Subcutaneous abdominal adipose tissue (tissue), 5 donors: ENCODE measurements at regions not wholly inside any gene's neighbourhood (a gene's known extent, or its start where the extent isn't known, plus 50 kb on each side); places are given as distances from the start of the nearest gene placed in this dataset.

Experiments used
- H3K27ac ChIP-seq: one replicate; pipeline ENCODE4 v1.7.0; 2013; ENCODE audit warnings: low read depth, mild to moderate bottlenecking, inconsistent platforms, low read length, moderate library complexity
- H3K27me3 ChIP-seq, 5 donors: one replicate each; pipeline ENCODE4 v1.7.0; 2013; ENCODE audit warnings: low read length in 5 of 5, inconsistent platforms in 1 of 5; ENCODE audit not compliant: control insufficient read depth in 5 of 5, insufficient read depth in 4 of 5
- H3K36me3 ChIP-seq, 5 donors: one replicate each; pipeline ENCODE4 v1.7.0; 2013; ENCODE audit warnings: low read length in 5 of 5; ENCODE audit not compliant: control insufficient read depth in 5 of 5, insufficient read depth in 5 of 5
- H3K4me1 ChIP-seq, 5 donors: one replicate each; pipeline ENCODE4 v1.7.0; 2013; ENCODE audit warnings: low read length in 5 of 5, mild to moderate bottlenecking in 3 of 5, moderate library complexity in 1 of 5; ENCODE audit not compliant: control insufficient read depth in 5 of 5, insufficient read depth in 5 of 5
- H3K4me3 ChIP-seq, 5 donors: one replicate each; pipeline ENCODE4 v1.7.0; 2013; ENCODE audit warnings: low read length in 5 of 5, low read depth in 1 of 5
- H3K9ac ChIP-seq, 5 donors: one replicate each; pipeline ENCODE4 v1.7.0; 2013; ENCODE audit warnings: low read length in 5 of 5, mild to moderate bottlenecking in 4 of 5, moderate library complexity in 3 of 5
- H3K9me3 ChIP-seq, 5 donors: one replicate each; pipeline ENCODE4 v1.7.0; 2013; ENCODE audit warnings: low read length in 5 of 5; ENCODE audit not compliant: control insufficient read depth in 5 of 5
- donor health status: healthy.
- donor health status: healthy.
- donor health status: healthy.
- donor health status: healthy.
- donor health status: healthy.

- no peaks in the 10 kb centered on the region for H3K27me3 ChIP-seq
- H3K4me1 ChIP-seq: no peaks in the 10 kb centered on the region
- H3K27ac ChIP-seq: no peak overlapping the region
- no peak overlapping the region for H3K4me3 ChIP-seq
- H3K9ac ChIP-seq: no peak overlapping the region
- H3K36me3 ChIP-seq: no peaks in the 10 kb centered on the region
- no peaks in the 10 kb centered on the region for H3K9me3 ChIP-seq
These were observed 258.7 kb downstream of the IRX1 start for GRCh38 chr5:3854188-3854821.

DNA sequence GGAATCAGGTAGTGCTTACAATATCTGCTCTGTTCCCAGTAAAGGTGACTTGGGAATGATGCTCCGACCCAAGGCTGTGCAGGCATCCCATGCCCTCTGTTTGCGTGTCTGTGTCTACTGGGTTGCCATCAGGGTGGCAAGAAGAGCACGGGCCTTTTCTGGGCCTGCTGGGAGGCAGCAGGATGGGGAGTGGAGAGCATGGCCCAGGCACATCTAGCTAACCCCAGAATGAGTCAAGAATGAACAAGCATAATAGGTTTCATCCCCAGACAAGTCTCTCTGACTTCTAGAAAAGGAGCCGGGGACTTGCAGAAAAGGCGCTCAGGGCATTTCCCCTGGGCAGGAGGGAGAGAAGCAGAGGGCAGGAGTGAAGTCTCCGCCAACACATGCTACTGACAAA is 260.4 kb downstream of the IRX1 start:
- no peak overlapping the region for H3K4me3 ChIP-seq
- H3K27ac ChIP-seq: no peak overlapping the region
- H3K9ac ChIP-seq: no peak overlapping the region
- no peaks in the 10 kb centered on the region for H3K4me1 ChIP-seq
- H3K27me3 ChIP-seq: no peaks in the 10 kb centered on the region
- H3K9me3 ChIP-seq: no peaks in the 10 kb centered on the region
- no peaks in the 10 kb centered on the region for H3K36me3 ChIP-seq

GRCh38 chr5:3858524-3858923 is 262.9 kb downstream of the IRX1 start:
- Histone ChIP-seq H3K4me1 (no peaks in the 10 kb centered on the region), H3K36me3 (no peaks in the 10 kb centered on the region), H3K27ac (no peak overlapping the region), H3K9me3 (peaks cover 0 to 3% (median 0%) of the 10 kb centered on the region in 5 donors), H3K4me3 (no peak overlapping the region), H3K27me3 (no peaks in the 10 kb centered on the region), H3K9ac (no peak overlapping the region)

DNA sequence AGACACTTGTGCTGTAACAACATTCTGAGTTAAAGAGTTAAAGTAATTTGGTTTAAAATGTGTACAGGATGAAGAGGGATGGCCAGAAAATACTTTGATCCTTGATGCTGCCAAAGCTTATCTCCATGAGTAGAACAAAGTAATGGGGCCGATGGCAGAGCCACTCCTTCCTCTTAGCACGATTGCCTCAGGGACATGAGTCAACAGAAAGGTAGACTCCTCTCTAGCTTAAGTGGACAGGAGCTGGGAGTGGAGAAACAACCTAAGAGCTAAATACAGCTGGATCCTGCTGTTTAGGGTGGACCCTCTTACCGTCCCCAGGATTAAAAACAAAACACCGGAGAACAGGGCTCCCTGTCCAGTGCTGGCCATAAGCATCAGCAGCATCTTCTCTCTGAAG is 267.3 kb downstream of the IRX1 start:
- Histone ChIP-seq H3K9me3 (peaks cover 0 to 8% (median 0%) of the 10 kb centered on the region in 5 donors), H3K4me3 (no peak overlapping the region), H3K27me3 (no peaks in the 10 kb centered on the region), H3K36me3 (no peaks in the 10 kb centered on the region), H3K4me1 (no peaks in the 10 kb centered on the region), H3K27ac (no peak overlapping the region), H3K9ac (no peak overlapping the region)

DNA sequence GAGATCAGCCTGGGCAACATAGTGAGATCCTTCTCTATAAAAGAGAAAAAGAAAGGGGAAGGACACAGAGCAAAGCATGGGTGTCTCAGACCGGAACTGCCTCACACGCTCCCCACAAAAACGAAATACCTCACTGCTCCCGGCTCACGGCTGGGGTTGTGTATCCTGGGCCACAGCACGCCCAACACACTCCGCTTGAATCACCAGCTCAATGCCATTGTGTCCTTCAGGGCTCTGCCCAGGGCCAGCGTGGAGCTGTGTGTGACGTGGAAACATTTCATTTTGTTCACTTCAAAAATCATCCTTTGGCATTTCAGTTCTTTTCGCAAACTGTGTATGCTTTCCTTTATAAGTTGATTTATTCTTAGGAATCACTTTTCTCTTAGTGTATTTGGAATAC is 279.5 kb downstream of the IRX1 start:
- no peaks in the 10 kb centered on the region for H3K36me3 ChIP-seq

DNA sequence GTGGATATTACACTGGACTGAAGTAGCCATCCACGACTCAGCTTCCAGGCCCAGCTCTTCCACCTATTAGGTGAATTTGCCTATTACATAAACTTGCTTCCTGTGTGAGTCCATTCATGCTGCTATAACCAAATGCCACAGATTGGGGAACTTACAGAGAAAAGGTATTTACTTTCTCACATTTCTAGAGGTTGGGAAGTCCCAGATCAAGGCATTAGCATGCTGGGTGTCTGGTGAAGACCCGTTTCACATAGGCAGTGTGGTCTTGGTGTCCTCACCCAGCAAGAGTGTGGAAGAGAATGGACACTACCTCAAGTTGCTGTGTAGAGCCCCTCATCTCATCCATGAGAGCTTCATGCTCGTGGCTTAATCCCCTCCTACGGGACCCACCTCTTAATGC is 282.6 kb downstream of the IRX1 start:
- no peaks in the 10 kb centered on the region for H3K4me1 ChIP-seq
- H3K27ac ChIP-seq: no peak overlapping the region
- H3K4me3 ChIP-seq: no peak overlapping the region
- H3K36me3 ChIP-seq: no peaks in the 10 kb centered on the region
- peaks cover 2 to 8% (median 5%) of the 10 kb centered on the region in 5 donors for H3K9me3 ChIP-seq
- no peaks in the 10 kb centered on the region for H3K27me3 ChIP-seq
- H3K9ac ChIP-seq: no peak overlapping the region

More for the DNA sequence above, 279.5 kb downstream of the IRX1 start:
- H3K4me3 ChIP-seq: no peak overlapping the region
- H3K27ac ChIP-seq: no peak overlapping the region
- H3K9ac ChIP-seq: no peak overlapping the region
- H3K27me3 ChIP-seq: no peaks in the 10 kb centered on the region
- peaks cover 6 to 20% (median 14%) of the 10 kb centered on the region in 5 donors for H3K9me3 ChIP-seq
- H3K4me1 ChIP-seq: no peaks in the 10 kb centered on the region

DNA sequence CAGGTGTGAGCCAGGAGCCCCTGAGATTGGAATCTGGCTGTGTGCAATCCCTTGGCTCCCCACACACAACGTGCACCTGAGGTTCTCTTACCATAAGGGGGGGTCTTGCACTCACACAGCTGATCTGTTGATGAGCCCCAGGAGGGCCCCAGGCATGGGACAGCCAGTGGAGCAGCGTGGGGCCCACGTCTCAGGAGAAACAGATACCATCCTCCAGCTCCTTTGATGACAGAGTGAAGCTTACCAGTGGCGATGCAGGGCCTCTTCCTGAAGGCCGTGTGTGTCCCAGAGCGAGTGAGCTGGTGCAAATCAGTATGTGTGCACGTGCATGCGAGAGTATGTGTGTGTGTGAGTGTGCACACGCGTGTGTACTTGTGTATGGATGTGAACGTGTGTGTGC is 287.4 kb downstream of the IRX1 start:
- Histone ChIP-seq H3K27me3 (no peaks in the 10 kb centered on the region), H3K9ac (no peak overlapping the region), H3K36me3 (no peaks in the 10 kb centered on the region), H3K4me1 (no peaks in the 10 kb centered on the region), H3K4me3 (no peak overlapping the region), H3K9me3 (no peaks in the 10 kb centered on the region), H3K27ac (no peak overlapping the region)

DNA sequence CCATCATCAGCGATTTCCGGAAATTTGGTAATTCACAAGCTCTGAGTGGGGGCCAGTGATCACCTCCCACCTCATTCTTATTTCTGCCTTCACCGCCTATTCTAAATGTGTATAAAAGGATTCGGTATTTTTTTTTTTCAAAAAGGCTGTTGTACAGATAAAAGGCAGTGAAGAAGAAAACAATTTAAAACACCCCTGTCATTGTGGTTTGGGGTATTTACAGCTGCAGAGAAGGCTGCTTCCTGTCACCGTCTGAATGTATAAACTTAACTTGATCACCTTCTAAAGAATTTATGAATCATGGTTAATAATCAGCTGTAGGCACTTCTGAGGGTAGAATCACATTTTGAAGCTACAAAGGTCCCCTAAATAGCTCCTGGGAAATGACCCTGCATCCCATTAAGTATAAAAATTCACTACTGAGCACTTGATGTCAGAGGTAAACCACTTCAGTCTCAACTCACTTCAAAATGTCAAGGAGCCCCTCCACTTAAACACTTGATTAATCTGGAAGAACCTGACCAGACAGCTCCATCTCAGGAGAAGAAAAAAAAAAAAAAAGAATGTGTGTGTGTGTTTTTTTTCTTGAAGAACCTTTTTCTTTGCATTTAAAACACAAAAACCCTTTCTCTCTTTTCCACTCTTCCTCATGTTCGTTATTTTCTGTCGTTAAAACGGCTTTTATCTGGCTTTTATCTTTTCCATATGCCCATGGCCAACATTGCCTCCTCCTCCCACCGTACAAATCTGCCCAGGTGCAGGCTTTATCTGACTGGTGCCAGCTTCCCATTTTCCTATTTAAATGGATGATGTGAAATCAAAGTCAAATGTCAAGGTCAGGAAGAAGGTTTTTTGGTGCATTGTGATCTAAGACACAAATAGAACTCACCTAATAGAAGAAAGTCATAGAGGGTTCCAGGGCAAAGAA is 291.2 kb downstream of the IRX1 start:
- H3K9me3 ChIP-seq: peaks cover 0 to 7% (median 0%) of the 10 kb centered on the region in 5 donors
- no peak overlapping the region for H3K27ac ChIP-seq
- H3K9ac ChIP-seq: no peak overlapping the region
- no peaks in the 10 kb centered on the region for H3K27me3 ChIP-seq
- H3K4me3 ChIP-seq: no peak overlapping the region
- no peaks in the 10 kb centered on the region for H3K4me1 ChIP-seq
- H3K36me3 ChIP-seq: no peaks in the 10 kb centered on the region

DNA sequence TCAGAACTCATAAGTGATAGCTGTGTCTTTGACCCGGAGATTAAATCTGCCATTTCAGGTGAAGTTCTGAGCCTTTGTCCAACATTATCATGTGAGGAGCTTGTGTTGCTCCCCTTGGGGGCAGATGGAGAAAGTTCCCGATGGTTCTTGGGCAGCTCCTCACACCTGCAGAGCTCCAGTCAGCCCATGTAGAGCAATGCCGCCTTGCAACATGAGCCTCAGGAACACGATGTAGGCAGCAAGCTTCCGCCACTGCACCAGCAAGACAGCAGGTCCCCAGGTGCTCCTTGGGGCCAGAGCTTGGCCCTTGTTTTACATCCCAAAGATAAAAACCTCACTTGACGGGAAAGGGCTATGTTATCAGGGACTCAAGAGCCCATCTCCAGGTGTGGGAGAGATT is 292.7 kb downstream of the IRX1 start:
- H3K4me3 ChIP-seq: no peak overlapping the region
- no peak overlapping the region for H3K27ac ChIP-seq
- no peaks in the 10 kb centered on the region for H3K27me3 ChIP-seq
- H3K36me3 ChIP-seq: no peaks in the 10 kb centered on the region
- peaks cover 0 to 7% (median 0%) of the 10 kb centered on the region in 5 donors for H3K9me3 ChIP-seq
- H3K4me1 ChIP-seq: no peaks in the 10 kb centered on the region
- H3K9ac ChIP-seq: no peak overlapping the region

- H3K27ac ChIP-seq: no peak overlapping the region
- no peak overlapping the region for H3K4me3 ChIP-seq
- H3K9me3 ChIP-seq: peaks cover 0 to 7% (median 0%) of the 10 kb centered on the region in 5 donors
- no peaks in the 10 kb centered on the region for H3K4me1 ChIP-seq
- no peaks in the 10 kb centered on the region for H3K27me3 ChIP-seq
- no peak overlapping the region for H3K9ac ChIP-seq
- H3K36me3 ChIP-seq: no peaks in the 10 kb centered on the region
These were observed 293.9 kb downstream of the IRX1 start for GRCh38 chr5:3889412-3890142.
